ENCODE measurements at regions not wholly inside any gene's neighbourhood (a gene's known extent, or its start where the extent isn't known, plus 50 kb on each side); places are given as distances from the start of the nearest gene placed in this dataset.

GRCh38 chr10:6348096-6348874 lies 145.6 kb downstream of the PFKFB3 start:
- DNase-seq: peak; percentile 90
- Histone ChIP-seq H3K36me3 (ENCODE audit: insufficient read depth, low read length) (no peaks in the 10 kb centered on the region), H3K4me2 (ENCODE audit: insufficient read depth, low read length) (peak overlapping the region; percentile 78), H3K4me1 (ENCODE audit: insufficient read depth, low read length) (peaks cover 49% of the 10 kb centered on the region), H2AFZ (ENCODE audit: low read depth, low read length) (peak overlapping the region; percentile 71), H3K79me2 (ENCODE audit: insufficient read depth, low read length) (no peaks in the 10 kb centered on the region), H3K27me3 (ENCODE audit: insufficient read depth, low read length, poor library complexity) (no peaks in the 10 kb centered on the region), H4K20me1 (ENCODE audit: insufficient read depth, low read length) (no peaks in the 10 kb centered on the region), H3K9ac (ENCODE audit: low read depth, low read length) (peak overlapping the region; percentile 60), H3K27ac (ENCODE audit: low read length) (peak overlapping the region; percentile 96), H3K9me3 (ENCODE audit: insufficient read depth, low read length, severe bottlenecking) (no peaks in the 10 kb centered on the region), H3K4me3 (ENCODE audit: low read depth in 1 of 2, low read length in 2 of 2) (peak overlapping the region in 1 of 2 experiments; percentile 56; a peak in 2 of 4 replicates)
- peak; percentile 93 for ATAC-seq (ENCODE audit: insufficient read depth, low read depth)
- TF ChIP-seq EZH2 (IDR thresholded peaks at IDR 0.05; ENCODE audit: borderline replicate concordance, low read depth, low read length, severe bottlenecking): no peak
- TF ChIP-seq CTCF (IDR thresholded peaks at IDR 0.05; ENCODE audit: borderline replicate concordance, extremely low read depth, low read length, poor library complexity, severe bottlenecking): no peak

- Histone ChIP-seq H3K9ac (ENCODE audit: low read depth, low read length) (0 out of 2 replicates have a peak overlapping the region, but pooled peaks have one; percentile 60), H3K27ac (ENCODE audit: low read length) (peak overlapping the region; percentile 96)
- no peak for DNase-seq
These were observed 147.3 kb downstream of the PFKFB3 start for GRCh38 chr10:6349846-6350535.

GRCh38 chr10:6350609-6351008 lies 147.9 kb downstream of the PFKFB3 start:
- no peak for ATAC-seq (ENCODE audit: insufficient read depth, low read depth)

More at GRCh38 chr10:6349846-6350535, 147.3 kb downstream of the PFKFB3 start:
- ATAC-seq (ENCODE audit: insufficient read depth, low read depth): no peak
- H3K4me3 ChIP-seq (ENCODE audit: low read depth in 1 of 2, low read length in 2 of 2): no peak overlapping the region
- no peak overlapping the region for H2AFZ ChIP-seq (ENCODE audit: low read depth, low read length)
- no peaks in the 10 kb centered on the region for H3K36me3 ChIP-seq (ENCODE audit: insufficient read depth, low read length)
- no peaks in the 10 kb centered on the region for H3K79me2 ChIP-seq (ENCODE audit: insufficient read depth, low read length)
- H3K4me1 ChIP-seq (ENCODE audit: insufficient read depth, low read length): peaks cover 49% of the 10 kb centered on the region
- TF ChIP-seq CTCF (IDR thresholded peaks at IDR 0.05; ENCODE audit: borderline replicate concordance, extremely low read depth, low read length, poor library complexity, severe bottlenecking) (no peak), EZH2 (IDR thresholded peaks at IDR 0.05; ENCODE audit: borderline replicate concordance, low read depth, low read length, severe bottlenecking) (no peak)
- no peaks in the 10 kb centered on the region for H3K9me3 ChIP-seq (ENCODE audit: insufficient read depth, low read length, severe bottlenecking)
- H3K4me2 ChIP-seq (ENCODE audit: insufficient read depth, low read length): no peak overlapping the region
- H4K20me1 ChIP-seq (ENCODE audit: insufficient read depth, low read length): no peaks in the 10 kb centered on the region
- no peaks in the 10 kb centered on the region for H3K27me3 ChIP-seq (ENCODE audit: insufficient read depth, low read length, poor library complexity)

More at GRCh38 chr10:6350609-6351008, 147.9 kb downstream of the PFKFB3 start:
- DNase-seq: no peak
- no peaks in the 10 kb centered on the region for H3K79me2 ChIP-seq (ENCODE audit: insufficient read depth, low read length)
- H3K9ac ChIP-seq (ENCODE audit: low read depth, low read length): no peak overlapping the region
- H4K20me1 ChIP-seq (ENCODE audit: insufficient read depth, low read length): no peaks in the 10 kb centered on the region
- peaks cover 44% of the 10 kb centered on the region for H3K4me1 ChIP-seq (ENCODE audit: insufficient read depth, low read length)
- H3K27ac ChIP-seq (ENCODE audit: low read length): no peak overlapping the region
- no peaks in the 10 kb centered on the region for H3K36me3 ChIP-seq (ENCODE audit: insufficient read depth, low read length)
- H3K4me3 ChIP-seq (ENCODE audit: low read depth in 1 of 2, low read length in 2 of 2): no peak overlapping the region
- H3K4me2 ChIP-seq (ENCODE audit: insufficient read depth, low read length): no peak overlapping the region
- H3K9me3 ChIP-seq (ENCODE audit: insufficient read depth, low read length, severe bottlenecking): peaks cover 3% of the 10 kb centered on the region
- TF ChIP-seq EZH2 (IDR thresholded peaks at IDR 0.05; ENCODE audit: borderline replicate concordance, low read depth, low read length, severe bottlenecking): no peak
- TF ChIP-seq CTCF (IDR thresholded peaks at IDR 0.05; ENCODE audit: borderline replicate concordance, extremely low read depth, low read length, poor library complexity, severe bottlenecking): no peak
- H3K27me3 ChIP-seq (ENCODE audit: insufficient read depth, low read length, poor library complexity): no peaks in the 10 kb centered on the region
- H2AFZ ChIP-seq (ENCODE audit: low read depth, low read length): no peak overlapping the region
